HAP-1 (cell line): ENCODE measurements at regions not wholly inside any gene's neighbourhood (a gene's known extent, or its start where the extent isn't known, plus 50 kb on each side); places are given as distances from the start of the nearest gene placed in this dataset.

Experiments used
- DNase-seq, 2 experiments: peaks; one replicate each; pipeline ENCODE4 v3.0.0-alpha.2; 2016 to 2020; ENCODE audit warnings: low spot score in 2 of 2
- H3K27me3 ChIP-seq: fragments of 250-450 bp; sonication (Bioruptor Pico); 2 replicates; pipeline ENCODE4 v1.5.1; 2020; ENCODE audit warnings: low read depth, mild to moderate bottlenecking, moderate library complexity
- H3K36me3 ChIP-seq: fragments of 250-450 bp; sonication (Bioruptor Pico); replicated peaks from 2 replicates; pipeline ENCODE4 v1.5.1; 2020; ENCODE audit warnings: mild to moderate bottlenecking
- H3K4me1 ChIP-seq: fragments of 250-450 bp; sonication (Bioruptor Pico); 2 replicates; pipeline ENCODE4 v1.5.1; 2020; ENCODE audit warnings: mild to moderate bottlenecking
- H3K4me3 ChIP-seq: fragments of 250-450 bp; sonication (Bioruptor Pico); 2 replicates; pipeline ENCODE4 v1.5.1; 2020; ENCODE audit warnings: mild to moderate bottlenecking, moderate library complexity
- H3K9me3 ChIP-seq: fragments of 250-450 bp; sonication (Bioruptor Pico); 2 replicates; pipeline ENCODE4 v1.5.1; 2020; ENCODE audit warnings: mild to moderate bottlenecking, moderate library complexity
- in situ Hi-C: fragments of 300-500 bp; cut with MboI; formaldehyde crosslinking; loops from 3 replicates; pipeline ENCODE4 v1.14.3; 2020; ENCODE audit warnings: low sequenced_read_pairs, inconsistent platforms, mixed read lengths

DNA sequence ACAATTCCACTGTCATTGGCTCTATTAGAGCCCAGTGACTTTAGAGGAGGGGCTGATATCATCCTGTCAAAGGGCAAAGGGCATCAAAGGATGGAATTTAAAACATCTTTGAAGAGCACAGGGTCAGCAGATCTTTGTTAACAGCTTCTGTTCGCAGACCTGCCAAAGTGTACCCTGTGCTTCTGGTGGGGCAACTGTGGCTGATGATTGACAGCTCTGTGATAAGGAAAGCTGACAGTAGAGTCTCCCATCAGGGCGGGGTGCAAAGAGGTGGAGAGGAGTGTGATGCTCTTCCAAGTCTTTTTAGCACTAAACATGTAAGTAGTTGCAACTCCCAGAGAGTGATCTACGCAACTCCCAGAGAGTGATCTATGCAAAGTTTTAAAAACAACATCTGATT is 742.1 kb upstream of the SOX9 start:
- no peak overlapping the region for H3K4me3 ChIP-seq
- in situ Hi-C loops = no loop called here
- no peaks in the 10 kb centered on the region for H3K27me3 ChIP-seq
- H3K9me3 ChIP-seq = 0 out of 2 replicates have a peak, but pooled peaks cover 2% of the 10 kb centered on the region
- no peaks in the 10 kb centered on the region for H3K36me3 ChIP-seq
- no peaks in the 10 kb centered on the region for H3K4me1 ChIP-seq
- DNase-seq = no peak

DNA sequence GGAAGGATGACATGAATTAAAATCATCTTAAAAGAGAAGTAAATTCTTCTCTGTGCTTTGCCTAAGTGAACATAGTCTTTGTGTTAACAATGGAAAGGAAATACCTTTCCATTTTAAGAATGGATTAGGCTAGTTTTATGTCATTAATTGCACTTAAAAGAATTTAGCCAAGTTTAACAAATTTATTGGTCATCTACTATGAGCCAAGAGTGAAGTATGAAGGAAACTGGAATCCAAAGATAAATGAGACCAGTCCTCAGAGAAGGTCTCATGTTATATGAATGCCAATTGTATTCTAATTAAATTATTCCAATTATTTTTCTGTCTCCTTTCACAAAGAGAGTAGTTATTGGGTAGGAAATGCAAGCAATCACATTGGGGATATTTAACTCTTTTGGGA is 741.3 kb upstream of the SOX9 start:
- no peak overlapping the region for H3K4me3 ChIP-seq
- no peaks in the 10 kb centered on the region for H3K4me1 ChIP-seq
- DNase-seq = no peak
- 0 out of 2 replicates have a peak, but pooled peaks cover 2% of the 10 kb centered on the region for H3K9me3 ChIP-seq
- H3K36me3 ChIP-seq = no peaks in the 10 kb centered on the region
- in situ Hi-C loops = no loop called here
- H3K27me3 ChIP-seq = no peaks in the 10 kb centered on the region

DNA sequence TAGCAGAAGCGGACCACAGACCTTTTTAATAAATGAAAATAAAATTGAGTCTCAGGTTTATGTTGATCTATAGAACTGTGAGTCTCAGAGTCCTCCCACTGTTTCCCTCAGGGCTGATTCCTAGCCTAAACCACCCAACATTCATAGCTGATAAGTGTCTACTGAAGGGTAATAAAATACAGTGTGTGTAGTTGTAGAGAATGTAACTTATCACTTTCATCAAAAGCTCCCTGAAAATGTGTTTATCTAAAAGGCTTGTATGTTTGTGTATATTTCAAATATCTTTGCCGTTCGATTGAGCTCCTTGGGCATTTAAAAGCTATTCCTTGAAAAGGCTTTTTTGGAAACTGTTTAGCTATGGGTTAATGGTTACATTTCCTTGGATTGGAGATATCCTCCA is 740.3 kb upstream of the SOX9 start:
- Histone ChIP-seq H3K36me3 (no peaks in the 10 kb centered on the region), H3K9me3 (0 out of 2 replicates have a peak, but pooled peaks cover 2% of the 10 kb centered on the region), H3K4me1 (no peaks in the 10 kb centered on the region), H3K4me3 (no peak overlapping the region), H3K27me3 (no peaks in the 10 kb centered on the region)
- DNase-seq = no peak
- in situ Hi-C loops = no loop called here

DNA sequence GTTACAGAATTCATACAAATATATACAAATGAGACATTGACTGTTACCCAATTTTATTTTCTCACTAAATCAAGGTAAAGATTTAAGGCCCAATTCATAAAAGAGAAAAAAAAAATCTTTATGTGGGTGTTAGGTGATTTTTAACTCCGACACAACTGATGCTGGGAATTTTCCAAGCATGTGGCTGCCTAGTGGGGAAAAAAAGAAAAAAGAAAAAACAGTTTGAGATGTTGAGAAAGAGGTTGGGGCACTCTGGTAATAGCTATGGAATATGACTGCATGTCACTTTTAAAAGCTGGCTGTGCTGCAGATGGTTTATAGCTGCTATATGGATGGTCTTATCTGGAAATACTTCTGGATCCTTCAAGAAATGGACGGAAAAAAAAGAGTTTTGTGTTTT is 739.9 kb upstream of the SOX9 start:
- no peaks in the 10 kb centered on the region for H3K36me3 ChIP-seq
- no peak overlapping the region for H3K4me3 ChIP-seq
- H3K4me1 ChIP-seq = no peaks in the 10 kb centered on the region
- no peaks in the 10 kb centered on the region for H3K27me3 ChIP-seq
- H3K9me3 ChIP-seq = 0 out of 2 replicates have a peak, but pooled peaks cover 2% of the 10 kb centered on the region
- no peak for DNase-seq
- in situ Hi-C loops = no loop called here

DNA sequence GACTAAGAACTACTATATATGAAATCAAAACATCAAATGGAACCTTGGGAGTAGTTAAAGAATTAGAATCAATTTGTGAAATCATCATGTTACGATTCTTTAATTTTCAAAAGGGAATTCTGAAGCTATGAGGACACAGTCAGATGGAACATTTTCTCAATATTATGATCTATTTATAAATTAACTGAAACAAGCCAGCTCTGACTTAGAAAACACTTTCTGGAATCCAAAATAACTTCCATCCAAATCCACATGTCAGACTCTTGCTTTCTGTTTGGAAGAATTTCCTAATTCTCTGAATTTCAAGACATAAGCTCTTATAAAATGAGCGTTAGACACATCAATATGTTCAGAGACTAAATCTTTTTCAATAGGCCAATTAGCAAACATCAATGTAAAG is 737.7 kb upstream of the SOX9 start:
- H3K9me3 ChIP-seq = 0 out of 2 replicates have a peak, but pooled peaks cover 2% of the 10 kb centered on the region
- no peaks in the 10 kb centered on the region for H3K27me3 ChIP-seq
- in situ Hi-C loops = no loop called here
- H3K4me1 ChIP-seq = no peaks in the 10 kb centered on the region
- no peak for DNase-seq
- no peak overlapping the region for H3K4me3 ChIP-seq
- no peaks in the 10 kb centered on the region for H3K36me3 ChIP-seq

DNA sequence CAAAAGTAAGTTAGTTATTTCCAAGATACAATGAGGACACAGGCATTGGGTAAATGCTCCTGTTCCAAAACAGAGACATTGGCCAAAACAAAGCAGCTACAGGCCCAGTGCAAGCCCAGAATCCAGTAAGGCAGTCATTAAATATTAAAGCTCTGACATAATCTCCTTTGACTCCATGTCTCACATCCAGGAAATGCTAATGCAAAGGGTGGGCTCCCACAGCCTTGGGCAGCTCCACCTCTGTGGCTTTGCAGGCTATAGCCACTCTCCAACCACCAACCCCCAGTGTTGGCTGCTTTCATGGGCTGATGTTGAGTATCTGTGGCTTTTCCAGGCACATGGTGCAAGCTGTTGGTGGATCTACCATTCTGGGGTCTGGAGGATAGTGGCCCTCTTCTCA is 733.4 kb upstream of the SOX9 start:
- H3K4me1 ChIP-seq = no peaks in the 10 kb centered on the region
- no peaks in the 10 kb centered on the region for H3K36me3 ChIP-seq
- DNase-seq = no peak
- in situ Hi-C loops = no loop called here
- H3K9me3 ChIP-seq = peaks cover under 1% of the 10 kb centered on the region; the same call in 1 of the 2 replicates
- H3K27me3 ChIP-seq = no peaks in the 10 kb centered on the region
- H3K4me3 ChIP-seq = no peak overlapping the region

DNA sequence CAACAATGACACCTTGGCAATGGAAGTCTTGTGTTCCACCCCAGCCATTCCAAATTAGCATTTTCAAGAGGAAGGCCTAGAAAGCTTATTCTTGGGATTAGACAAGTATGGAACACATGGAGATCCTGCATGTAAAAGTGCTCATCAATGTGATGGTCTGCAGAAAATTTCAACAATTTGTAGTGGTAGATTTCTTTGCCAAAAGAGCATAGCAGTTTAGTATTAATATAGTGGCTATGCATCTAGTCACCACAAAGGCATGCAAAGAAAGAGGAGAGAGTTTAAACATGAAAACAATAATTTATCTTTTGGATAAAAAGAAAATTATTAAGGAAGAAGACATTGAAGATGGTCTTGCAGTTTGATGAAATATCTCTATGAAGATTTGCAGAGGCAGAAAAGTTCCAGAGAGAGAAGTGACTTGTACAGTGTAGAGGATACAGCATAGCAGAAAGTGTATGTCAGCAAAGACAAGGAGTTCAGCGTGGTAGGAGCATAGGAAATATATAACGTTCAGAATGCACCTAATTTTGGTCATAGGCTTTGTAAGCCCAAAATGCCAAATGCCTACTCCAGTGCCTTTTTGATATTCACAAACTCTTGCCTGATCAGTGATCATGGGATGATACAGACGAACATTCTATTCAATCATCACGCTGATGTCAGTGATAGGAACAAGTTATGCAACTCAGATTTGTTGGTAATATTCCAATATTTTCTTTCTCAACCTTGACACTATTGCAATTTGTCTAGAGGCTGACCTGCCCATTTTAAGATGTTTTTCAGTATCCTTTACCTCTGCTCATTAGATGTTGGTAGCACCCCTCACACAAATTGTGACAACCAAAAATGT is 727.9 kb upstream of the SOX9 start:
- no peak for DNase-seq
- H3K36me3 ChIP-seq = no peaks in the 10 kb centered on the region

DNA sequence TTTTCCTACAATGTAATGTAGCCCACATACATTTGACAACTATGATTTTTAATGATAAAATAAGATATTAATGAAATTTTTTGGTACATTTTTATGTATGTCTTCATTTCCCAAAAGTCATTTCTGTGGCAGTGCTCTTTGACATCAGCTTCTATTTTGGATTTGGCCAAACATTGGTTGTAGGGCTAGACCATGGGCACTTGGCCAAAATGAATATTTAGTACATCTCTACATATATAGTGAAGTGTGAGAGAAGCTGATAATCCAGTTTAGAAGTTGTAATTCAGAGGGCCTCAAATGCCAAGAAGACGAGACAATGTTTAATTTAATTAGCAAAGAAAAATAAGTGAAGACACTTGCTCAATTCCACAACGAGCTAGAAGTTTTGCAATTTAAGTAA is 724.9 kb upstream of the SOX9 start:
- Histone ChIP-seq H3K27me3 (no peaks in the 10 kb centered on the region), H3K4me3 (no peak overlapping the region)

More for the DNA sequence above, 727.9 kb upstream of the SOX9 start:
- H3K27me3 ChIP-seq = no peaks in the 10 kb centered on the region
- in situ Hi-C loops = no loop called here
- H3K4me1 ChIP-seq = no peaks in the 10 kb centered on the region
- no peak overlapping the region for H3K4me3 ChIP-seq
- H3K9me3 ChIP-seq = no peaks in the 10 kb centered on the region; the same call in 1 of the 2 replicates

DNA sequence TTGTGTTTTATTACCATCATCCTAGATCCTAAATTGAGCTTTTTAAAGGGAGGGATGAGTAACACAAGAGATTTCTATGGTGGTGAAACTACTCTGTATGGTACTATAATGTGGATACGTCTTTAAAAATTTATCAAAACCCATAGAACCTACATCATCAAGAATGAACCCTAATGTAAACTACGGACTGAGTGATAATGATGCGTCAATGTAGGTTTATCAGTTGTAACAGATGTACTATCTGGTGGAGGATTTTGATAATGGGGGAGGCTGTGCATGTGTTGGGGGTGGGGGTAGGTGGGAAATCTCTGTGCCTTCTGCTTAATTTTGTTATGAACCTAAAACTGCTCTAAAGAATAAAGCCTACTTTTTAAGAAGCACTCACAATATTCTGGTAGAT is 724.1 kb upstream of the SOX9 start:
- in situ Hi-C loops = no loop called here
- DNase-seq = no peak

More for the DNA sequence above, 724.9 kb upstream of the SOX9 start:
- Histone ChIP-seq H3K36me3 (no peaks in the 10 kb centered on the region), H3K9me3 (no peaks in the 10 kb centered on the region), H3K4me1 (no peaks in the 10 kb centered on the region)
- DNase-seq = no peak
- in situ Hi-C loops = no loop called here

DNA sequence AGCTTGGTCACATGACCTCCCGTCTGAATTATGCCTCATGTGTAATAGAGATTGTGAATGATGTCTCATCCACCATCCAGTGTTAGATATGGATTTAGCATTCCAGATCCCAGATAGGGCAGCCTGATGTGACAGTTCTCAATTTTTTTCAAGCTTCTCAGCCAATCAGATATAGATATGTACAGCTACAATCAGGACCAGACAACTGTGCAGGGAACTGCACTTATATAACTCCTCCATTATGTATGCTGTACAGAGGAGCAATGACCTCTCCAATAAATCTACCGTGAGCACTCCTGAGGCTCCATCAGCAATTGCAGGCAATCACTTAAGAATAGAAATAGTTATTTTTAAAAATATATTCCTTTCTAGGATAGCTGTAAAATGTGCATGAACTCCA is 722.8 kb upstream of the SOX9 start:
- in situ Hi-C loops = no loop called here

More for the DNA sequence above, 724.1 kb upstream of the SOX9 start:
- no peaks in the 10 kb centered on the region for H3K9me3 ChIP-seq
- no peaks in the 10 kb centered on the region for H3K36me3 ChIP-seq
- H3K4me1 ChIP-seq = no peaks in the 10 kb centered on the region
- H3K27me3 ChIP-seq = no peaks in the 10 kb centered on the region
- H3K4me3 ChIP-seq = no peak overlapping the region

DNA sequence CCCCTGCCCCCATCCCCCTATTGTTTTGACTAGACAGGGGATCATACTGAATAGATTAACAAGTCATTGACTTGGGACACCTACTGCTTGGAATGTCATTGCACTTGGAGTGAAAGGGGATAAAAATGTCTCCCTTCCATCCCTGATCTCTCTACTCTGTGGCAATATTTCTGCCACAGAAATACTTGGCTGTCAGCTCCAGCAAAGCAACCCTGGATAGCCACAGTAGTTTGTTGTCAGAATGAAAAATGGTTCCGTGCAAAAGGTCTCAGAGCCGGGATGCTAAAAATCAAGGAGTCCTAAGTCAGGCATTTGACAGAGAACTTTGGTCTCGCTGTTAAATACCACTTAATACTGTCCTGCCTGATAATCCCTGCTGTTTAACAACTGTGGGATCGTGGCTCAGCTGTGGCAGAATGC is 722.0 kb upstream of the SOX9 start:
- Histone ChIP-seq H3K4me1 (no peaks in the 10 kb centered on the region), H3K27me3 (no peaks in the 10 kb centered on the region), H3K36me3 (no peaks in the 10 kb centered on the region), H3K9me3 (no peaks in the 10 kb centered on the region; the same call in 1 of the 2 replicates), H3K4me3 (no peak overlapping the region)
- no peak for DNase-seq
- in situ Hi-C loops = no loop called here

More for the DNA sequence above, 722.8 kb upstream of the SOX9 start:
- DNase-seq = no peak
- Histone ChIP-seq H3K4me1 (no peaks in the 10 kb centered on the region), H3K36me3 (no peaks in the 10 kb centered on the region), H3K27me3 (no peaks in the 10 kb centered on the region), H3K4me3 (no peak overlapping the region), H3K9me3 (no peaks in the 10 kb centered on the region; the same call in 1 of the 2 replicates)

DNA sequence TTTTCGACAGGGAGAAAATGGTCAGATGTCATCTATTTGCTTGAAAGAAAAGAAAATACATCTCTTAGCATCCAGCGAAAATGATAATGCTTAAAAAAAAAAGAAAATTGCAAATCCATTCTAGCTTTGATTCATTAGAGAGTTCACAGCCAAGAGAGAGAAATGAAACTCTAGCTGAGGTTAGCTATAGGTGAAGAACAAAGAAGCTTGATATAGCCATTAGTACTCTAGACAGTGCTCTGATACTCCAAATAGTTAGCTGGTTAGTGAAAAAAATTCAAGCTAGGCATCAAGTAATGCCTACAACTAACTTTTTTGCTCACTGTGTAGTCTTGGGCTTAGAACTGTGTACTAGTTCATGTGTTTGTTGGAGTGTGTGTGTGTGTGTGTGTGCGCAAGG is 721.6 kb upstream of the SOX9 start:
- DNase-seq = no peak
- in situ Hi-C loops = no loop called here
- H3K36me3 ChIP-seq = no peaks in the 10 kb centered on the region
- no peaks in the 10 kb centered on the region; the same call in 1 of the 2 replicates for H3K9me3 ChIP-seq
- H3K27me3 ChIP-seq = no peaks in the 10 kb centered on the region
- H3K4me1 ChIP-seq = no peaks in the 10 kb centered on the region
- H3K4me3 ChIP-seq = no peak overlapping the region

DNA sequence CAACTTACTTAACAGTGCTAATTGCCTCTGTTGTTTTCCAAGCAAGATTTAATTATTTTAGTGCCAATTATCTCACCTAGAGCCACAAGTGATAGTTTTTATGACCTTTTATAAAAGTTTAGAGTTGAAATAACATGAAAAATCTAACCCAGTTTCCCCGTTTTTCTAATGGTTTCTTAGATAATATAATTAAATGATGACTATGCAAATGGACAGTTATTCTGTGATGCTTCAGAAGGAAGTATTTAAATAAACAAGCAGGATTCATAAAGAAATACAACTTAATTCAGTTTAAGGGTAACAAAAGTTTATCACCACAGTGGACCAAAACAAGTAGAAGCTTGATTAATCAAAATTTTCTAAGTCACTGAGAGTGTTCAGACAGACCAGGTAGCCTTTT is 721.2 kb upstream of the SOX9 start:
- Histone ChIP-seq H3K9me3 (no peaks in the 10 kb centered on the region; the same call in 1 of the 2 replicates), H3K36me3 (no peaks in the 10 kb centered on the region), H3K4me3 (no peak overlapping the region), H3K27me3 (no peaks in the 10 kb centered on the region), H3K4me1 (no peaks in the 10 kb centered on the region)
- no peak for DNase-seq
- in situ Hi-C loops = no loop called here

DNA sequence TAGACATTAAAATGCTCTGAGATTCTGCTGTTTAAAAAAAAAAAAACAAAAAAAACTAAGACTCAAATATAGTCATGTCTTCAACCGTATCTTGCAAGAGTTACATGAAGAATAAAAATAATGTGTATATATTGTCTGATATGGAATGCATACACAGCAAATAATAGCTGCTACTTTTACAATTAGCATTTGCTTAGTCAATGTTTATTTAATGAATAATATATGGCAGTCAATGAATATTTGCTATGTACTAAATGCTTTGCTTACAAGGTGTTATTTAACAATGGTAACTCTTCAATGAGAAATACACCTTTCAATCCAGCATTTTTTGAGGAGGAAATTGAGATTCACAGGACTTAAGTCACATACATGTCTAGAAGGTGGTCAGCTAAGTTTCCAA is 718.8 kb upstream of the SOX9 start:
- H3K4me1 ChIP-seq = no peaks in the 10 kb centered on the region
- H3K4me3 ChIP-seq = no peak overlapping the region
- no peaks in the 10 kb centered on the region; the same call in 1 of the 2 replicates for H3K9me3 ChIP-seq
- H3K27me3 ChIP-seq = no peaks in the 10 kb centered on the region
- in situ Hi-C loops = no loop called here
- no peak for DNase-seq
- H3K36me3 ChIP-seq = no peaks in the 10 kb centered on the region
